ENCODE measurements at regions not wholly inside any gene's neighbourhood (a gene's known extent, or its start where the extent isn't known, plus 50 kb on each side); places are given as distances from the start of the nearest gene placed in this dataset.

DNA sequence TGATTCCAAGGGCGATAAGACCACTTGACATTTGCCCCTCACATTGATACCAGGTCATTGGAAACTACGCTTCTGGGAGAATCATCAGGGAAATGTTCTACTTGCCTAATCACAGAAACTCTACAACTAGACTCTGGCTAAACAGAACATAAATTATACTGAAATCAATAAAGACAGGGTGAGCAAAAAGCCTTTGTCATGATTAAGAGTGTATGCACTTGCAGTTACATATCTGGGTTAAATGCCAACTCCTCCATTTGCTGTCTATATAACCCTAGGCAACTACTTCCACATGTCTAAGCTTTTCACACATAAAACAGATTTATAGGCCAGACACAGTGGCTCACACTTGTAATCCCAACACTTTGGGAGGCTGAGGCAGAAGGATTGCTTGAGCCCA, 125.7 kb downstream of the PHLDA1 start:
- ChIA-PET POLR2A (no interaction called here), CTCF (no interaction called here)
- Histone ChIP-seq H3K4me3 (ENCODE audit: low read depth, low read length) (no peak overlapping the region), H3K27me3 (replicated peaks; ENCODE audit: control insufficient read depth, insufficient read depth, low read length) (no peaks in the 10 kb centered on the region), H3K9me3 (no peaks in the 10 kb centered on the region), H3K4me1 (peaks cover 6% of the 10 kb centered on the region; the same call in 1 of the 2 replicates), H3K36me3 (ENCODE audit: control insufficient read depth, insufficient read depth, low read length) (no peaks in the 10 kb centered on the region)
- TF ChIP-seq, protein P1, sequence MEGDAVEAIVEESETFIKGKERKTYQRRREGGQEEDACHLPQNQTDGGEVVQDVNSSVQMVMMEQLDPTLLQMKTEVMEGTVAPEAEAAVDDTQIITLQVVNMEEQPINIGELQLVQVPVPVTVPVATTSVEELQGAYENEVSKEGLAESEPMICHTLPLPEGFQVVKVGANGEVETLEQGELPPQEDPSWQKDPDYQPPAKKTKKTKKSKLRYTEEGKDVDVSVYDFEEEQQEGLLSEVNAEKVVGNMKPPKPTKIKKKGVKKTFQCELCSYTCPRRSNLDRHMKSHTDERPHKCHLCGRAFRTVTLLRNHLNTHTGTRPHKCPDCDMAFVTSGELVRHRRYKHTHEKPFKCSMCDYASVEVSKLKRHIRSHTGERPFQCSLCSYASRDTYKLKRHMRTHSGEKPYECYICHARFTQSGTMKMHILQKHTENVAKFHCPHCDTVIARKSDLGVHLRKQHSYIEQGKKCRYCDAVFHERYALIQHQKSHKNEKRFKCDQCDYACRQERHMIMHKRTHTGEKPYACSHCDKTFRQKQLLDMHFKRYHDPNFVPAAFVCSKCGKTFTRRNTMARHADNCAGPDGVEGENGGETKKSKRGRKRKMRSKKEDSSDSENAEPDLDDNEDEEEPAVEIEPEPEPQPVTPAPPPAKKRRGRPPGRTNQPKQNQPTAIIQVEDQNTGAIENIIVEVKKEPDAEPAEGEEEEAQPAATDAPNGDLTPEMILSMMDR (IDR thresholded peaks at IDR 0.05; ENCODE audit: insufficient read depth in 1 of 2, low read depth in 1 of 2, low read length in 1 of 2, severe bottlenecking in 1 of 2, unreplicated experiment in 1 of 2): no peak
- H3K4me1 Mint-ChIP-seq (ENCODE audit: low read depth, unreplicated experiment): no peaks in the 10 kb centered on the region
- H3K36me3 Mint-ChIP-seq (ENCODE audit: insufficient read depth, unreplicated experiment): no peaks in the 10 kb centered on the region
- intact Hi-C loops (cut with micrococcal nuclease; ENCODE audit: unreplicated experiment): no loop called here
- H3K9me3 Mint-ChIP-seq (ENCODE audit: unreplicated experiment): no peaks in the 10 kb centered on the region
- no peaks in the 10 kb centered on the region for H3K27me3 Mint-ChIP-seq (ENCODE audit: insufficient read depth, unreplicated experiment)
- no peak overlapping the region for H3K4me3 Mint-ChIP-seq (ENCODE audit: unreplicated experiment)
- DNase-seq: no peak
- no TSS peak for BruUV-seq (replicated peaks)
- no peak overlapping the region for H3K27ac Mint-ChIP-seq (ENCODE audit: unreplicated experiment)

DNA sequence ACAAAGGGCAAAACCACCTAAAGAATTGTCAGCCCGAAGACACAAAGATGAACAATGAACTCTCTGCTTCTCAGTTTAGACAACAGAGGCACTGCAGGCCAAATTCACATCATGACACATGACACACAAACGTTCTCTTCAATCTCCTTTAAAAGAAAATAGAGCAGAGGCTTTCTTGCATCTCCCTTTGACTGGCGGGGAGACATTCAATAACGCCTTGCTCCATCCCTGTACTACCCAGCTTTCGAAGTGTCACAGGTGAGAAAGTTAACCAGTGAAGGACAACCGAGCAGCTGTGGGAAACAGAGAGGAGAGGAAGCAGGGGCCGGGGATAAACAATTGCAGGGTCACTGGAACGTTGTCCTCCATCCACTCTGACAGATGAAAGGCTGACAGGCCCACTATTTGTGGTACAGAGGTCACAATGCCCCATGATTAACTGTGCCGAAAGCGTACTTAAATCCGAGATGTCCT, 130.8 kb downstream of the PHLDA1 start:
- Histone ChIP-seq H3K27me3 (replicated peaks; ENCODE audit: control insufficient read depth, insufficient read depth, low read length) (no peaks in the 10 kb centered on the region), H3K9me3 (no peaks in the 10 kb centered on the region), H3K4me1 (peaks cover 6% of the 10 kb centered on the region; the same call in 1 of the 2 replicates), H3K4me3 (ENCODE audit: low read depth, low read length) (no peak overlapping the region), H3K36me3 (ENCODE audit: control insufficient read depth, insufficient read depth, low read length) (no peaks in the 10 kb centered on the region)
- ChIA-PET CTCF (no interaction called here), POLR2A (no interaction called here)
- Mint-ChIP-seq H3K4me1 (ENCODE audit: low read depth, unreplicated experiment) (no peaks in the 10 kb centered on the region), H3K4me3 (ENCODE audit: unreplicated experiment) (no peak overlapping the region), H3K36me3 (ENCODE audit: insufficient read depth, unreplicated experiment) (no peaks in the 10 kb centered on the region), H3K9me3 (ENCODE audit: unreplicated experiment) (no peaks in the 10 kb centered on the region), H3K27ac (ENCODE audit: unreplicated experiment) (no peak overlapping the region), H3K27me3 (ENCODE audit: insufficient read depth, unreplicated experiment) (no peaks in the 10 kb centered on the region)
- intact Hi-C loops (cut with micrococcal nuclease; ENCODE audit: unreplicated experiment): no loop called here
- TF ChIP-seq, protein P1 (IDR thresholded peaks at IDR 0.05; ENCODE audit: insufficient read depth in 1 of 2, low read depth in 1 of 2, low read length in 1 of 2, severe bottlenecking in 1 of 2, unreplicated experiment in 1 of 2): no peak
- no TSS peak for BruUV-seq (replicated peaks)
- DNase-seq: no peak

DNA sequence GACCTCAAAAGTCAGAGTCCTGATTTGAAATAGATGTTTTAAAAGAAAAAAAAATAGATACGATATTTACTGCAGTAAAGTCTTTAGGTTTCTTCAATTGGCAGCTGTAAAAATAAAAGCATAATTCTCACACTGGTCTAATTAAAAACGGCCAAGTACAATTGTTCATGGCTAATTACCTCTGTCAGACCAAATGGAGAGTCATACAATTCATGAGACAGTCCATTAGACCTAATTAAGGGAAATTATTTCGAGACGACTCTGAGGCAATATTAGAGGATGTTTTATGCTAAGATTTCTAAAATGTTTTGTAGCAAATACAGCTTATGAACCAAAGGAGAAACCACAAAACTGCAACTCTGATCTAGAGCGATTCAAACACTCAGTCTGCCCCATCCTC, 131.3 kb downstream of the PHLDA1 start:
- TF ChIP-seq, protein P1 (IDR thresholded peaks at IDR 0.05; ENCODE audit: insufficient read depth in 1 of 2, low read depth in 1 of 2, low read length in 1 of 2, severe bottlenecking in 1 of 2, unreplicated experiment in 1 of 2): no peak
- CTCF ChIA-PET: no interaction called here
- Mint-ChIP-seq H3K4me1 (ENCODE audit: low read depth, unreplicated experiment) (no peaks in the 10 kb centered on the region), H3K27ac (ENCODE audit: unreplicated experiment) (no peak overlapping the region), H3K4me3 (ENCODE audit: unreplicated experiment) (no peak overlapping the region), H3K27me3 (ENCODE audit: insufficient read depth, unreplicated experiment) (no peaks in the 10 kb centered on the region), H3K36me3 (ENCODE audit: insufficient read depth, unreplicated experiment) (no peaks in the 10 kb centered on the region), H3K9me3 (ENCODE audit: unreplicated experiment) (no peaks in the 10 kb centered on the region)
- Histone ChIP-seq H3K36me3 (ENCODE audit: control insufficient read depth, insufficient read depth, low read length) (no peaks in the 10 kb centered on the region), H3K27me3 (replicated peaks; ENCODE audit: control insufficient read depth, insufficient read depth, low read length) (no peaks in the 10 kb centered on the region), H3K4me1 (peaks cover 6% of the 10 kb centered on the region; the same call in 1 of the 2 replicates), H3K9me3 (no peaks in the 10 kb centered on the region), H3K4me3 (ENCODE audit: low read depth, low read length) (no peak overlapping the region)
- BruUV-seq (replicated peaks): no TSS peak
- intact Hi-C loops (cut with micrococcal nuclease; ENCODE audit: unreplicated experiment): no loop called here
- POLR2A ChIA-PET: no interaction called here
- no peak for DNase-seq
